Vagina (tissue), 2 donors: ENCODE measurements at regions not wholly inside any gene's neighbourhood (a gene's known extent, or its start where the extent isn't known, plus 50 kb on each side); places are given as distances from the start of the nearest gene placed in this dataset.

Experiments used
- DNase-seq, 2 donors: peaks; one replicate each; pipeline ENCODE4 v3.0.0-alpha.2; 2017; ENCODE audit errors: extremely low spot score in 2 of 2
- H3K27ac ChIP-seq: fragments of 200-600 bp; sonication (generic); one replicate; pipeline ENCODE4 v1.5.1; 2019
- H3K27me3 ChIP-seq: fragments of 200-600 bp; sonication (generic); one replicate; pipeline ENCODE4 v1.5.1; 2019
- H3K36me3 ChIP-seq, 2 donors: fragments of 200-600 bp; sonication (generic); one replicate each; pipeline ENCODE4 v1.5.1; 2017 to 2019
- H3K4me1 ChIP-seq: fragments of 200-600 bp; sonication (generic); one replicate; pipeline ENCODE4 v1.5.1; 2019
- H3K4me3 ChIP-seq, 2 donors: fragments of 200-600 bp; sonication (generic); 1 replicate in 1 of 2; 2 replicates in 1 of 2; pipeline ENCODE4 v1.5.1; 2016 to 2019
- H3K9me3 ChIP-seq: fragments of 200-600 bp; sonication (generic); one replicate; pipeline ENCODE4 v1.5.1; 2019
- POLR2A ChIP-seq, 2 donors: fragments of 450-650 bp; IDR thresholded peaks; one replicate each; pipeline ENCODE4 v1.6.1; 2017; ENCODE audit warnings: antibody characterized with exemption in 2 of 2, mild to moderate bottlenecking in 2 of 2, moderate library complexity in 2 of 2
- POLR2AphosphoS5 ChIP-seq, 2 donors: sonication (generic); formaldehyde crosslinking; IDR thresholded peaks; one replicate each; pipeline ENCODE4 v1.9.0; 2017; ENCODE audit warnings: antibody characterized with exemption in 2 of 2, mild to moderate bottlenecking in 2 of 2, low read depth in 1 of 2; ENCODE audit not compliant: insufficient read depth in 1 of 2
- intact Hi-C: fragments of 100-400 bp; cut with DNase I; formaldehyde crosslinking; loops from one replicate; pipeline ENCODE4 v1.15.1; 2023
- TF ChIP-seq, protein P1 (sequence below), 3 experiments: fragments of 450-650 bp in 2 of 3; fragments of 200-600 bp in 1 of 3; sonication (generic) in 1 of 3; IDR thresholded peaks; one replicate each; pipeline ENCODE4 v1.5.1; 2017 to 2019; ENCODE audit warnings: antibody characterized with exemption in 3 of 3, mild to moderate bottlenecking in 2 of 3, moderate library complexity in 2 of 3

DNA sequence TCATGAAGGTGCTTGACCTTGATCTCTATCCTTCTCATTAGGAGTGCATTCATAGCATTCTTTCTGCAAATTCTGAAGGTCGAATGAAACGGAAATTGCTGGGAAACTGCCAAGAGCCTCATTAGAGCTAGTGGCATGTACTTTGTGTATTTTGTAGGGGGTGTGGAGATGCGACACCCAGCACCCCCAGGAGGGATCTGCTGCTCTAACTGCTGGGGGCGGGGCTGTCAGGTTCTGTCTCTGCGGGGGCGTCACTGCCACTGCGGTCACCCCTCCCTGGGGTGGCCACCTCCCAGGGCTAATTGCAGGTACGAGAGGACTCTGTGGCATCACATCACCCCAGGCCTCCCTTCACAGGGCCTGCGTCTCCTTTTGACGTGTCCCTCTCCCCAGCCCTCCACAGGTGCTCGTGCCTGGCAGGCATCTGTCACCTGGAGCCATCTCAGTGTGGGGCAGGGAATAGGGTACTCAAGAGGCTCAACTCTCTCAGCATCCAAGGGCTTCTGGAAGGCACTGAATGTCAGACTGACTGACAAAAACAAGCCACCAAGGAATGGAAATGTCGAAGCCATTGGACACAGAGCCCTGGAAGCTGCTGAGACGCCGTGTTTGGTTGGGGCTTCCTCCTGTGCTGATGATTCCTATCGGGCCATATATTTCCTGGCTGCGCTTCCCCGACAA, 151.1 kb downstream of the ACTR3B start:
- intact Hi-C loops: no loop called here

DNA sequence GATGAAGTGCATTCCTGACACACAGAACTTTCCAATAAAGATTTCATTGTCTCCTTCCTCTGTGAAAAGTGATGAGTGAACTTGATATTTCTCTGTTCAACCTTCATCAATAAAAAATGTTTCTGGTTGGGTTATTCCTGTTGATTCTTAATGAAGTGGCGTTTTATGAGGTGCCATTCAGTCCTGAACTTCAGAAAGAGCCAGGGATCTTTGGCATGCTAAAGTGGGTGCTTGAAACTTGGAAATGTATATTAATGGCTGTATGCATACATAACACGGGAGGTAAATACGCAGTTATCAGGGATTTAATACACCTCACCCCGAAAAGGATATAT, 151.6 kb downstream of the ACTR3B start:
- H3K36me3 ChIP-seq: no peaks in the 10 kb centered on the region
- H3K27ac ChIP-seq: no peak overlapping the region
- TF ChIP-seq POLR2AphosphoS5 (IDR thresholded peaks at IDR 0.05; ENCODE audit: insufficient read depth in 1 of 2, low read depth in 1 of 2) (no peak), POLR2A (IDR thresholded peaks at IDR 0.05) (no peak)
- TF ChIP-seq, protein P1, sequence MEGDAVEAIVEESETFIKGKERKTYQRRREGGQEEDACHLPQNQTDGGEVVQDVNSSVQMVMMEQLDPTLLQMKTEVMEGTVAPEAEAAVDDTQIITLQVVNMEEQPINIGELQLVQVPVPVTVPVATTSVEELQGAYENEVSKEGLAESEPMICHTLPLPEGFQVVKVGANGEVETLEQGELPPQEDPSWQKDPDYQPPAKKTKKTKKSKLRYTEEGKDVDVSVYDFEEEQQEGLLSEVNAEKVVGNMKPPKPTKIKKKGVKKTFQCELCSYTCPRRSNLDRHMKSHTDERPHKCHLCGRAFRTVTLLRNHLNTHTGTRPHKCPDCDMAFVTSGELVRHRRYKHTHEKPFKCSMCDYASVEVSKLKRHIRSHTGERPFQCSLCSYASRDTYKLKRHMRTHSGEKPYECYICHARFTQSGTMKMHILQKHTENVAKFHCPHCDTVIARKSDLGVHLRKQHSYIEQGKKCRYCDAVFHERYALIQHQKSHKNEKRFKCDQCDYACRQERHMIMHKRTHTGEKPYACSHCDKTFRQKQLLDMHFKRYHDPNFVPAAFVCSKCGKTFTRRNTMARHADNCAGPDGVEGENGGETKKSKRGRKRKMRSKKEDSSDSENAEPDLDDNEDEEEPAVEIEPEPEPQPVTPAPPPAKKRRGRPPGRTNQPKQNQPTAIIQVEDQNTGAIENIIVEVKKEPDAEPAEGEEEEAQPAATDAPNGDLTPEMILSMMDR (IDR thresholded peaks at IDR 0.05): no peak
- no peaks in the 10 kb centered on the region for H3K27me3 ChIP-seq
- H3K9me3 ChIP-seq: no peaks in the 10 kb centered on the region
- H3K4me1 ChIP-seq: no peaks in the 10 kb centered on the region
- intact Hi-C loops: no loop called here
- DNase-seq: no peak
- H3K4me3 ChIP-seq: no peak overlapping the region

More for the DNA sequence above, 151.1 kb downstream of the ACTR3B start:
- H3K36me3 ChIP-seq: no peaks in the 10 kb centered on the region
- no peaks in the 10 kb centered on the region for H3K4me1 ChIP-seq
- no peaks in the 10 kb centered on the region for H3K9me3 ChIP-seq
- TF ChIP-seq POLR2AphosphoS5 (IDR thresholded peaks at IDR 0.05; ENCODE audit: insufficient read depth in 1 of 2, low read depth in 1 of 2): no peak
- TF ChIP-seq, protein P1 (IDR thresholded peaks at IDR 0.05): no peak
- TF ChIP-seq POLR2A (IDR thresholded peaks at IDR 0.05): no peak
- no peaks in the 10 kb centered on the region for H3K27me3 ChIP-seq
- DNase-seq: no peak
- H3K27ac ChIP-seq: no peak overlapping the region
- H3K4me3 ChIP-seq: no peak overlapping the region

DNA sequence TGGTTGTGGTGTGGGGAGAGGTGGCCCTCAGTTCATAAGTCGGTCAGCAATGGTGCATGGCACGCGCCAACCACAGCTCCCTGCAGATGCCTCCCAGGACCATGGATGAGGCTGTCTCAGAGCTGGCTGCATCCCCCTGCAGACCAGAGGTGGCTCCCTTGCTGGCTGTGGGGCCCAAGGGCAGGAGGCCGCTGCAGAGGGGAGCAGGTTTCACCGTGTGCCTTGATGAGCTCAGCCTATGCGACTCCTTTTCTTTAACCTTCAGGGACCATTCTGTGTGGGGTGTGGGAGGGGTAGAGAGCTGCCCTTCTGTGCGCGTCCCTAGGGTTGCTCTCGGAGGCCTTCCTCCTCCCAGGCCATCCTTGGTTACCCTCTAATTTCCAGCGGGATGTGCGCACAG, 152.4 kb downstream of the ACTR3B start:
- intact Hi-C loops: no loop called here
- no peaks in the 10 kb centered on the region for H3K36me3 ChIP-seq
- TF ChIP-seq POLR2A (IDR thresholded peaks at IDR 0.05) (no peak), POLR2AphosphoS5 (IDR thresholded peaks at IDR 0.05; ENCODE audit: insufficient read depth in 1 of 2, low read depth in 1 of 2) (no peak)
- TF ChIP-seq, protein P1 (IDR thresholded peaks at IDR 0.05): no peak
- H3K27ac ChIP-seq: no peak overlapping the region
- DNase-seq: no peak
- H3K9me3 ChIP-seq: no peaks in the 10 kb centered on the region
- no peak overlapping the region for H3K4me3 ChIP-seq
- no peaks in the 10 kb centered on the region for H3K27me3 ChIP-seq
- no peaks in the 10 kb centered on the region for H3K4me1 ChIP-seq

DNA sequence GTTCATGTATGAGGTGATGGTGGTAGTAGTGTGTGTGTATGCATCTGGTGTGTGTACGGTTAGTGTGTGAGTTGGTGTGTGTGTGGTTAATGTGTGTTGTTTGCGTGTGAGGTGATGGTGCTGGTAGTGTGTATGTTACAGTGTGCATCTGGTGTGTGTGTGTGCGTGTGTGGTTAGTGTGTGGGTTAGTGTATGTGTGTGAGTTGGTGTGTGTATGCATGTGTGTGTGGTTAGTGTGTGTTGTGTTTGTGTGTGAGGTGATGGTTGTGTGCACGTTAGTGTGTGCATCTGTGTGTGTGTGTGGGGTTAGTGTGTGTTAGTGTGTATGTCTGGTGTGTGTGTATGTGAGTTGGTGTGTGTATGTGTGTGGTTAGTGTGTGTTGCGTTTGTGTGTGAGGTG, 153.0 kb downstream of the ACTR3B start:
- TF ChIP-seq, protein P1 (IDR thresholded peaks at IDR 0.05): no peak
- no peak for TF ChIP-seq POLR2AphosphoS5 (IDR thresholded peaks at IDR 0.05; ENCODE audit: insufficient read depth in 1 of 2, low read depth in 1 of 2)
- TF ChIP-seq POLR2A (IDR thresholded peaks at IDR 0.05): no peak
- DNase-seq: no peak
- no peaks in the 10 kb centered on the region for H3K36me3 ChIP-seq
- intact Hi-C loops: no loop called here
- no peaks in the 10 kb centered on the region for H3K9me3 ChIP-seq
- no peak overlapping the region for H3K4me3 ChIP-seq
- H3K4me1 ChIP-seq: no peaks in the 10 kb centered on the region
- no peak overlapping the region for H3K27ac ChIP-seq
- no peaks in the 10 kb centered on the region for H3K27me3 ChIP-seq

DNA sequence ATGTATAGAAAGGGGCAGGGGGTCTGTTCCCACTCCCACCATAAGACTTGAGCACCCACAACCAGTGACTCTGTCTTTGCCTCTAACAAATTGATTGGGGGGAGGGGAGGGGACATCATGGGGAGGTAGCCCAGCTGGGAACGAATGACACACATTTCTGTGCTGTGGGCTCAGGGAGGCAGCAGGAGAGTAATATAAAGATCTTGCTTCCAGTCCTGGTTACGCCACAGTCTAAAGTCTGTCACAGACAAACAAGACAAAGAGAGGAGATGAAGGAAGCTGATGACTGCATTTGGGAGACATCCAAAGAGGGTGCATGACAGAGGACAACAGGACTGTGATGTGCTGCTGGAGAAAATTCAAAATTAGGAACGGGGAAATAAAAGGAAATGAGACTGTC, 153.9 kb downstream of the ACTR3B start:
- DNase-seq: no peak
- TF ChIP-seq POLR2A (IDR thresholded peaks at IDR 0.05) (no peak), POLR2AphosphoS5 (IDR thresholded peaks at IDR 0.05; ENCODE audit: insufficient read depth in 1 of 2, low read depth in 1 of 2) (no peak)
- TF ChIP-seq, protein P1 (IDR thresholded peaks at IDR 0.05): no peak
- Histone ChIP-seq H3K9me3 (no peaks in the 10 kb centered on the region), H3K36me3 (no peaks in the 10 kb centered on the region), H3K4me3 (no peak overlapping the region), H3K4me1 (no peaks in the 10 kb centered on the region), H3K27me3 (no peaks in the 10 kb centered on the region), H3K27ac (no peak overlapping the region)
- intact Hi-C loops: no loop called here
